GM19395 (cell line): ENCODE measurements at regions not wholly inside any gene's neighbourhood (a gene's known extent, or its start where the extent isn't known, plus 50 kb on each side); places are given as distances from the start of the nearest gene placed in this dataset.

Experiments used
- ATAC-seq: cut with Tn5 transposase; IDR thresholded peaks from one replicate; pipeline ENCODE4 v1.9.1; 2021; ENCODE audit warnings: mild to moderate bottlenecking, moderate library complexity; ENCODE audit not compliant: unreplicated experiment

DNA sequence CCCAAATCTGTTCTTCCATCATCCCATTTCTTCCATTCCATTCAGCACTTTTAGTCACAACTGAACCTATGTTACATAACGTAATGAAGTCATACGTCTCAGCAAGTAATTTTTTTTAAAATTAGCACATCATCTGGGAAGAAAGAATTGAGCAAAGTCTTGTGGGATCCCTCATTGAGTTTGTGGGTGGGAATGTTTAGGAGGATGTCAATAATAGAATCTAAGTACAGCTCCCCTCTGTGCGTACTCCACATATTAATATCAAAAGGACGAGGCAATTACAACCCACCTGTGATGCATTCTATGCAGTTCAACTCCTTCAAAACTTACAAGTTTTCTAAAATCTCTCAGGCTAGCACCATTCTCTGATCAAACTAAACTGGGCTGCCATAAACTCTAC lies 526.3 kb downstream of the AGTPBP1 start:
- ATAC-seq = no peak

DNA sequence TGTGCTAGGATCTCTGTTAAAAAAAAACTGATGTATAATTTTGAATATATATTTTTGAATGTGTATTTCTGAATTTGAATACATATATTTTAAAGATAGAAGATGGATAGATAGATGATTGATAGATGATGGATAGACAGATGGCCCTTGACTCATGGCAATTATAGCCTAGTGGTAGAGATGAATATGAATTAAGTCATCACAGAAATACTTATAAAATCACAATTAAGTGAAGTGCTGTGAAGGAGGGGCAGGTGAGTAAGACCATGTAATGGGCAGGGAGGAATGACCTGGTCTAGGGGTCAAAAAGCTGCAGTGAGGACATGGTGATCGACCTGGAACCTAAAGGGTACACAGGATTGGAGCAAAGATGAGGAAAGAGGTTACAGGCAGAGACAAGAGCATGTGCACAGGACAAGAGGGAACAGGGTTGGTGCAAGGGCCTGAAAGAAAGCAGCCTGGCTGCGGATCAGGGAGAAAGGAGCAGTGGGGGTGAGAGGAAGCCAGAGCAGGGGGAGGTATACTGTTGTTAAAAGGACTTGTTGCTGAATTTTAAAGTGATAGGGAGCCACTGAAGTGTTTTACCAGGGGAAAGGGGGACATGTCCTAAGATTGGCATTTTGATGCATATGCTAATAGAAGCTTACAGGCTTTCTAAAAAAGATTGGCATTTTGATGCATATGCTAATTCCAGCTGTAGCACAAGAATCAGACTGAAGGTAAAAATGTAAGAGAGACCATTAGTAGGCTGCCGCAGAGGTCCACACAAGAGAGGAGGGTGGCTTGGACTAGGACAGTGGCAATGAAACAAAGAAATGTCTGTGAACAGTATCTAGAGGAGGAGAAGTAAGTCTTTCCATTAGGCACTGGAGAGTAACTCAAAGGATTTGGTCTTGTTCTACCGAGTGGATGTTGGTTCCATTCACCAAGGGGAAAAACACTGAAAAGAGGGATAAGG lies 527.8 kb downstream of the AGTPBP1 start:
- no peak for ATAC-seq

DNA sequence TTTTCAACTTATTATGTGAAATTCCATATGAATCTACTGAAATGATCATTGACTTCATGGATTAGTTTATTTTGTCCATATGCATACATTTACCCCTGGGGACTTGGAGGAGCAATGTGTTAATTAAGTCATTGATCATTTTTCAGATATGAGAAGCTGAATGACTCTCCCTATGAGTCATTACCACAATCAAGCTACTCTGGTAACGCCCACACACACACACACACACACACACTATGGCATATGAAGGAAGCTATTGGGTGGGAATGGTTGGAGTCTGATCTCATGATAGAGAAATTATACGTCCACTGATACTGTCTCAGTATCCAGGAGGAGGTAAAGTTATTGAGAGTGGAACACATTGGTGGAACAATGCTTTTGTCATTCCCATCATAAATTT lies 528.9 kb downstream of the AGTPBP1 start:
- ATAC-seq = no peak

DNA sequence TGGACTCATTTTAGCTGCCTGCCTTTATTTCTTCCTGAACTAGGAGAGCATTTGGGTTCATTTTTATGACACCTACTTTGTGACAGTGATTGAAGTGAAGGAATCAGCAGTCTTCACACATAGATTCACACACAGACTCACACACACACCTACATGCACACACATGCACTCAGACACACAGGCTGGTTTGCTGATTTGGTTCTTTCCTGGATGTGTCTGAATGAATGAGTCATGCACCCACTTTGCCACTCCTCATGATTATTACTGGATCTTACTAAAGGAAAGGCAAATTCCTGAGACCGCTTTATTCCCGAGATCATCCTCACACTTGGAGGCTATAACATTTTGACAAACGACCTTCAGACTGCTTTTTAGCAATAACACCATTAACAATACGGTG lies 529.5 kb downstream of the AGTPBP1 start:
- no peak for ATAC-seq

- ATAC-seq = no peak
Measured at GRCh38 chr9:85208666-85209065, 533.1 kb downstream of the AGTPBP1 start.

- ATAC-seq = no peak
Measured at GRCh38 chr9:85204176-85204575, 534.6 kb downstream of the NTRK2 start.

DNA sequence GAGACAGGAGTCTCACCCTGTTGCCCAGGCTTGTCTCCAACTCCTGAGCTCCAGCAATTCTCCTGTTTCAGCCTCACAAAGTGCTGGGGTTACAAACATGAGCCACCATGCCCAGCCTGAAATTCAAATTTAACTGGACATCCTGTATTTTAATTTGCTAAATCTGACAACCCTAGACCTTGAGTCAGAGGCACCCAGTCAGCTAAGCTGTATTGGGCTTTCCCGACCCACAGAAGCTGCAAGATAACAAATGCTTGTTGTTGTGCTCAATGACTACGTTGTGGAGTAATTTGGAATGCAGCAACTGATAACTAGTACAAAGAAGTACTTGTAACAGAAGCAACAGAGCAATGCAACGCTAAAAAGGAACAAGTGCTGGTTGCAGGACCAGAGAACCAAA lies 533.1 kb downstream of the NTRK2 start:
- no peak for ATAC-seq

GRCh38 chr9:85200726-85201404 lies 531.3 kb downstream of the NTRK2 start:
- no peak for ATAC-seq

DNA sequence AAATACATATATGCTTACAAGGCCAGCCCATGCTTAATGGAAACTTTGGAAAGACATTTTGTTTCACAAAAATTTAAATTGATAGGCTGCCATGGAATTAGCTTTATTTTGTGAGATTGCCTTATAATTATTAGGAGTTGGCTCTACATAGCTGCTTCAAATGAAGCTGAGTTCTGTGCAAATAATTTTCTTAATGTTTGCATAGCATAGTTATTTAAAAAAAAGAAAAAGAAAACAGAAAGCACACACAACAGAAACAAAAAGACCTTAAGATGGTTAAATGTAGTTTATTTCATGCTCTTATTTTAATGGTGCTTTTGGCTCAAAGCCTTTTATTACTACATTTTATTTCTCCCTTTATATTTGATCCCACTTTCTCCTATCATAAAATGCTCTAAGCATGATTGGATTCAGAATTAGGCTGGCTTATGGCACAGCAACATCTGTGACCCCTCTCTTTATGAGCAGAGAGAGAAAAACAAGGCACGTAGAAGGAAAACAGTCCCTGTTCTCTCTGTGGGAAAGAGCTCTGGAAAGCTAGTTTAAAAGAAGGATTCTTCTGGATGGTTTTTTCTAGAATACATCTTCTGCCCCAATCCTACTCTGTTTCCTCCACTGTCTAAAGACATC lies 530.5 kb downstream of the NTRK2 start:
- no peak for ATAC-seq

- ATAC-seq = no peak
Measured at GRCh38 chr9:85192750-85193149, 523.2 kb downstream of the NTRK2 start.

DNA sequence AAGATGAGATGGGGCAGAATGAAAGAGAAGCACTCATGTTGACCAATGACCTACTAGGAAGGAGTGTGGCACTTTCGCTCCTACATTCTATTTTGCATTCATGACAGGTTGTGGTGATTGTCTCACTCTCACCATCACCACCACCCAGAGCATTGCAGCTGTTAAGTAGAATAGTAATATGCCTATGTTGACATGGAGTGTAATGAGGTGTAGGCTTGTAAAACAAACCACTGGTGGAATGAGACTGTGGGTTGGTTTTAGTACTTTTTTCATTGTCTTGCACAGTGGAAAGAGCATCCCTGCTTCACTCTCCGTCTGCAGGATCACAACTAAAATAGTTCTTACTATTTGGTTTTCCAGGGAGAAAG lies 516.7 kb downstream of the NTRK2 start:
- no peak for ATAC-seq

DNA sequence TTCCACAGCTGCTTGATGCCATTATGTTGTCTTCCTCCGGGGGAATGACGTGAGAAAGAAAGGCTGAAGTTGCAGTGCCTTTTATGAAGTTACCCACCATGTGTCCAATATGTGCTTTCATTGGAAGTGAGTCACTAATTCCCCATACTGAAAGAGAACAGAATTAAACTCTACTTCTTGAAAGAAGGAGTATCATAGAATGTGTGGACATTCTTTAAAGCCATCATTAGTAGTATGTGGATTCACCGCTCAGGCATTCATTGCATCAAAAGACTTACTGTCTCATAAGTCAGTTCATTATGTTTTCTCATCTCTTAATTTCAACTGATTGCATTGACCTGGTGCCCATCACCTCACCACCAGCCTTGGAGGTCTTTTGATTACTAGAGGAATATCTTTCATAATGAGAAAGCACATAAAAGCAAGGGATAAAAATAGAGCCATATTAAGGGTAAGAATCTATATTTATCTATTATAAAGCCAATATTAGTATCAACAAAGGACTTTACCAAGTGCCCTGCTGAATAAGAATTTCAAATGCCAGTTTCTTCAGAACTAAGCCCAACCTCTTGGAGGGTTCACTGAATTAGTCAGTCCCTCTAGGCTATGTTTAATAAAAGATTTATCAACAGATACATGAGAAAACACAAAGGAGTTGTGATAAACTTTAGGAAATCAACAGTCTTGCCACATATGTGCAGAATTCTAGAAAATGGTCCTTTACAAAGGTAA lies 516.1 kb downstream of the NTRK2 start:
- ATAC-seq = no peak

GRCh38 chr9:85182383-85182782 lies 512.9 kb downstream of the NTRK2 start:
- no peak for ATAC-seq

DNA sequence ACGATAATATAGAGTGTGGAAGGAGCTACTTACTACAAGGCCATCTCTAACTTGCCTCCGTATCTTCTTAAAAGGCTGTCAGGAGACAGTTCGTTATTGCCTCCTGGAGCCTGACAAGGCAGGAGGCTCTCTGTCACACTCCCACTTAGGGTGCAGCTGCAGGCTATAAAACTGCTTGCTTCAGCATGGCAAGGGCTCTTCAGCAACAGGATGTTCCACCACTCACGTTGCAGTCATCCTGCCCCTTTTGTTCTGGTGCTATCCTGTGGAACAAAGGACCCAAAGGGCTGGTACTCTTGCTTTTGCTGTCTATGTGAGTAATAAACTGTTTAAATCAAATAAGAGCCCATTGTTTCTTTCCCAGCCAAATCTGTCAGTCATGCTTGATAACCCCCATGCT lies 508.9 kb downstream of the NTRK2 start:
- ATAC-seq = no peak

DNA sequence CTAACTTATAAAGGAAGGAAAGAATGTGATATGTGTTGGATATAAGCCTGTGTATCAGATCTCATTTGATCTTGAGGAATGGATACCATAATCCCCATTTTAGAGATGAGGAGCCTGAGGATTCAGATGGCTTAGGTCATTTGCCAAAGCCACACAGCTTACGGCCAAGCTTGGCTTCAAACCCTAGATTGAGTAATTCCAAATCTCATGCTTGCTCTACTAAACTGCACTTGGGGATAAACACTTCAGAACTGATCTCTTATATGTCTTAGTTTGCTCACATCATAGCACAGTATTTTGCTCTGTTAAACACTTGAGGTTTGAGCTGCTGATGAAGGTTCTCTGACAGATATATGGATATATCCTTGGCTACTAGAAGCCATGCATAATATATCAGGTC lies 504.4 kb downstream of the NTRK2 start:
- ATAC-seq = no peak

DNA sequence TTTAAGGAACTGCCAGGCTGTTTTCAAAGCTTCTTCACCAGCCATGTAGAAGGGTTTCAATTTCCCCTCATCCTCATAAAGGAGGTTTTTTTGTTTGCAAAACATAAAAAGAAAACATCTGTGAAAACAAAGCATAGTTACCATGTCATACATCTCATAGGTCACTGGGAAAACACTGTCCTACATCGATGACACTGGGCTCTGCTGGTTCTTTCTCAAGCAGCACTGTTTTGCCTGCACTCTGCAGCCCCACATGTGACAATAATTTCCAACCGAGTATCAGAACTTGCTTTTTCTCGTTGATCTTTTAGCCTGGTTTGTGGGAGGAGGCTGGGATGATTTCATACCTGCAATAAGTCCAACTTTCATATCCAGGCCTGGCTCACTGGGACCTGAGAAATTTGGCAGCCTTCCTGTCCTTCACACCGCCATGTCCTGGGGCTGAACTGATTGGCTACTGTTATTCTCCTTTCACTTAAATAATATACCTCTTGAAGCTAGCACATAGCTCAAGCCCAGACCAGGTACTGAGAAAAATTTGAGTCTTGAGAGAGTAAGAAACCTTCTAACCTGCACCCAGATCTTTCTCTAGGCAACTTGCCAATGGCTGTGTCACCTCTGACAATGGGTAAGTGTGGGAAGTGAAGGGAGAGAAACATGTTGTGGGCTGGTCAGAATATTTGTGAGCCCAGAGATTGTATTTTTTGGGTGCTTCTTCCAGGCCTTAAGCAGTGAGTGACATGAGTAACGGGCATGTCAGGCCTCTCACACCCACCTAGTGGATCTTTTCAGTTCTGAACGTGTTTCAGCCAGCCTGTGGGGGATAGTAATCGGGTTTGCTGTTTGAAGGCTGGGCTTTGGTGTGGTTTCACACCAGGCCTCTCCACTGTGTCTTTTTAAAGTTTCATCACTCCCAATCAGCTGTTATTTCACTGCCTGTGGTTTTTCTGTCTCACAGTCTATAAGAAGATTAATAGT lies 502.8 kb downstream of the NTRK2 start:
- no peak for ATAC-seq

- no peak for ATAC-seq
Measured at GRCh38 chr9:85171163-85171562, 501.6 kb downstream of the NTRK2 start.

GRCh38 chr9:85168412-85168811 lies 498.9 kb downstream of the NTRK2 start:
- ATAC-seq = no peak

GRCh38 chr9:85167146-85167545 lies 497.6 kb downstream of the NTRK2 start:
- no peak for ATAC-seq

GRCh38 chr9:85163825-85164224 lies 494.3 kb downstream of the NTRK2 start:
- no peak for ATAC-seq
